ENCODE measurements at regions not wholly inside any gene's neighbourhood (a gene's known extent, or its start where the extent isn't known, plus 50 kb on each side); places are given as distances from the start of the nearest gene placed in this dataset.

DNA sequence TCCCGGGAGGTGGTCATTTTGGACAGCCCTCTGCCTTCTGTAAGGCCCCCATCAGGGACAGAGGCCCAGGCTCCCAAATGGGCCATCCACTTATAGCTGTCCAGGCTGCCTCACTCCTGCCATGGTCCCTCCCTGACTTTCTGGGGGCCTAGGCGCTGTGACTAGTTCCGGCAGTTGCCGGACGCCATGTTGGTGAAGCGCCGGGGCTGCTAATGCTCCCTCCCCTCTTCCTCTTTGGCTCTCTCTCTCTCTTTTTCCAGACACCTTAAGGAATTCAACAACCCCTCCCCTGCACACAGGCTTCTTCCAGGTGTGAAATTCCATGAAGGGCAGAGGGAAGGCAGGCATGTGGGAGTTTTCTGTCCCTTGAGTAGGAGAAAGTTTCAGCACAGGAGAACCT lies 445.6 kb downstream of the SOX6 start:
- Histone ChIP-seq H3K27me3 (ENCODE audit: control insufficient read depth in 2 of 2, insufficient read depth in 2 of 2, low read length in 2 of 2) (no peaks in the 10 kb centered on the region), H3K27ac (ENCODE audit: low read depth in 2 of 2, low read length in 2 of 2) (no peak overlapping the region), H3K36me3 (ENCODE audit: control insufficient read depth in 2 of 2, insufficient read depth in 2 of 2, low read length in 2 of 2) (no peaks in the 10 kb centered on the region), H3K4me1 (ENCODE audit: control insufficient read depth in 2 of 2, insufficient read depth in 2 of 2, low read length in 2 of 2) (no peaks in the 10 kb centered on the region), H3K4me3 (ENCODE audit: low read length in 2 of 2) (no peak overlapping the region), H3K9ac (ENCODE audit: low read depth in 1 of 2, low read length in 2 of 2) (no peak overlapping the region), H3K9me3 (ENCODE audit: control insufficient read depth in 2 of 2, low read length in 2 of 2) (no peaks in the 10 kb centered on the region)

GRCh38 chr11:15911377-15912044 lies 444.8 kb downstream of the SOX6 start:
- H3K27ac ChIP-seq (ENCODE audit: low read depth in 2 of 2, low read length in 2 of 2), result no peak overlapping the region
- no peak overlapping the region for H3K9ac ChIP-seq (ENCODE audit: low read depth in 1 of 2, low read length in 2 of 2)
- no peaks in the 10 kb centered on the region for H3K27me3 ChIP-seq (ENCODE audit: control insufficient read depth in 2 of 2, insufficient read depth in 2 of 2, low read length in 2 of 2)
- no peaks in the 10 kb centered on the region for H3K36me3 ChIP-seq (ENCODE audit: control insufficient read depth in 2 of 2, insufficient read depth in 2 of 2, low read length in 2 of 2)
- peaks cover 0 to 4% of the 10 kb centered on the region in 2 donors for H3K9me3 ChIP-seq (ENCODE audit: control insufficient read depth in 2 of 2, low read length in 2 of 2)
- H3K4me3 ChIP-seq (ENCODE audit: low read length in 2 of 2), result no peak overlapping the region
- H3K4me1 ChIP-seq (ENCODE audit: control insufficient read depth in 2 of 2, insufficient read depth in 2 of 2, low read length in 2 of 2), result no peaks in the 10 kb centered on the region

DNA sequence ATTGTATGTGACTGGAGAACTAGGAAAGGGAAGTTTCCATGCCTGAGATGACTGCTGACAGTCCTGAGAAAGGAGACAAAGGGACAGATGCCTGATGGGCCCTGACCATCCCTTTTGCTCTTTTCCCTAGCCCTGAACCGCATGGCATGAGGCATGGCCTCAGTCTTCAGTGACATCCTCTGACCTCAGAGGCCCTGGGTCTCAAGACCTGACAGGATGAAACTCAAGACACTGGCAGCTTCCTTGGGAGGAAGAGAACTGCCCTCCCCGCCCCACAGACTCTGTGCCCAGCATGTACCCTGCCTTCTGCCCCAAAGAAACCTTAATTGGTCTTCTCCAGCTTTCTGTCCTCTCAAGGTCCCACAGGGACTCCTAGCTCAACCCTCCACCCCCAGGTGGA lies 444.1 kb downstream of the SOX6 start:
- no peak overlapping the region for H3K27ac ChIP-seq (ENCODE audit: low read depth in 2 of 2, low read length in 2 of 2)
- no peak overlapping the region for H3K4me3 ChIP-seq (ENCODE audit: low read length in 2 of 2)
- peaks cover 0 to 5% of the 10 kb centered on the region in 2 donors for H3K9me3 ChIP-seq (ENCODE audit: control insufficient read depth in 2 of 2, low read length in 2 of 2)
- H3K9ac ChIP-seq (ENCODE audit: low read depth in 1 of 2, low read length in 2 of 2), result no peak overlapping the region
- H3K27me3 ChIP-seq (ENCODE audit: control insufficient read depth in 2 of 2, insufficient read depth in 2 of 2, low read length in 2 of 2), result no peaks in the 10 kb centered on the region
- H3K4me1 ChIP-seq (ENCODE audit: control insufficient read depth in 2 of 2, insufficient read depth in 2 of 2, low read length in 2 of 2), result no peaks in the 10 kb centered on the region
- no peaks in the 10 kb centered on the region for H3K36me3 ChIP-seq (ENCODE audit: control insufficient read depth in 2 of 2, insufficient read depth in 2 of 2, low read length in 2 of 2)

DNA sequence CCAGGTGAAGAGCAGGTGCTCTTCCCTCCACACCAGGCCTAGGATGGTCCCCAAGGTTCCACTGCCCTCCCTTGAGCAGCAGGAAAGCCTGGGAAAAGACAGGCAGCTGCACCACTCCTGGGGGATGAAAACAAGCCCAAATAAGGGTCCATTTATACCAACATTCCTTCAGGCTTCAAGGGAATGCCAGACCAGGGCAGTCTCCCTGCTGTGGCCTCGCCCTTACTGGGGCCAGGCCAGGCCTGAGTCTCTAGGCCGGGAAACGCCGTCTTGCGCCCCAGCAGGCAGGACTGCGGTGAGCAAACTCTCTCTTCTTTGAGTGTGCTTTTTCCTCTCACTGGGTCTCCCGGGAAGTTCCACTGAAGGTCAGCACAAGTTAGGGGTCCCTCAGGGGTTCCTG lies 443.5 kb downstream of the SOX6 start:
- Histone ChIP-seq H3K36me3 (ENCODE audit: control insufficient read depth in 2 of 2, insufficient read depth in 2 of 2, low read length in 2 of 2) (no peaks in the 10 kb centered on the region), H3K9me3 (ENCODE audit: control insufficient read depth in 2 of 2, low read length in 2 of 2) (peaks cover 0 to 5% of the 10 kb centered on the region in 2 donors), H3K9ac (ENCODE audit: low read depth in 1 of 2, low read length in 2 of 2) (no peak overlapping the region), H3K27me3 (ENCODE audit: control insufficient read depth in 2 of 2, insufficient read depth in 2 of 2, low read length in 2 of 2) (no peaks in the 10 kb centered on the region), H3K4me3 (ENCODE audit: low read length in 2 of 2) (no peak overlapping the region), H3K4me1 (ENCODE audit: control insufficient read depth in 2 of 2, insufficient read depth in 2 of 2, low read length in 2 of 2) (no peaks in the 10 kb centered on the region), H3K27ac (ENCODE audit: low read depth in 2 of 2, low read length in 2 of 2) (no peak overlapping the region)

GRCh38 chr11:15913261-15913660 lies 443.1 kb downstream of the SOX6 start:
- Histone ChIP-seq H3K9me3 (ENCODE audit: control insufficient read depth in 2 of 2, low read length in 2 of 2) (peaks cover 0 to 5% of the 10 kb centered on the region in 2 donors), H3K9ac (ENCODE audit: low read depth in 1 of 2, low read length in 2 of 2) (no peak overlapping the region), H3K27ac (ENCODE audit: low read depth in 2 of 2, low read length in 2 of 2) (peak overlapping the region in 1 of 2 donors; percentile 9), H3K27me3 (ENCODE audit: control insufficient read depth in 2 of 2, insufficient read depth in 2 of 2, low read length in 2 of 2) (no peaks in the 10 kb centered on the region), H3K36me3 (ENCODE audit: control insufficient read depth in 2 of 2, insufficient read depth in 2 of 2, low read length in 2 of 2) (no peaks in the 10 kb centered on the region), H3K4me3 (ENCODE audit: low read length in 2 of 2) (no peak overlapping the region), H3K4me1 (ENCODE audit: control insufficient read depth in 2 of 2, insufficient read depth in 2 of 2, low read length in 2 of 2) (no peaks in the 10 kb centered on the region)
